ENCODE measurements at regions not wholly inside any gene's neighbourhood (a gene's known extent, or its start where the extent isn't known, plus 50 kb on each side); places are given as distances from the start of the nearest gene placed in this dataset.

GRCh38 chr3:191531434-191531972 is 70.5 kb downstream of the PYDC2 start:
- no peak for DNase-seq (ENCODE audit: low spot score)
- no peaks in the 10 kb centered on the region for H3K4me1 ChIP-seq (ENCODE audit: control insufficient read depth in 4 of 4, insufficient read depth in 4 of 4, low read length in 3 of 4)
- WGBS, result 71% methylated on average over 5 of the region's 5 CpGs

GRCh38 chr3:191543018-191543417 is 82.1 kb downstream of the PYDC2 start:
- H3K27ac ChIP-seq (ENCODE audit: low read depth in 1 of 2, low read length in 2 of 2), result no peak overlapping the region
- no peaks in the 10 kb centered on the region for H3K36me3 ChIP-seq (ENCODE audit: control insufficient read depth in 4 of 4, insufficient read depth in 3 of 4, low read depth in 1 of 4, low read length in 3 of 4)
- H3K4me3 ChIP-seq (ENCODE audit: low read depth in 1 of 3, low read length in 3 of 3), result no peak overlapping the region
- no peak overlapping the region for H3K9ac ChIP-seq (ENCODE audit: low read depth in 1 of 2, low read length in 2 of 2)
- H3K9me3 ChIP-seq (ENCODE audit: control insufficient read depth in 4 of 4, low read length in 3 of 4), result no peaks in the 10 kb centered on the region
- TF ChIP-seq SP1 (IDR thresholded peaks at IDR 0.05), result no peak
- TF ChIP-seq ATF3 (IDR thresholded peaks at IDR 0.05), result no peak
- no peak for TF ChIP-seq GABPA (IDR thresholded peaks at IDR 0.05 in 1 of 2, conservative IDR thresholded peaks at IDR 0.05 in 1 of 2)
- no peaks in the 10 kb centered on the region for H3K4me1 ChIP-seq (ENCODE audit: control insufficient read depth in 4 of 4, insufficient read depth in 4 of 4, low read length in 3 of 4)
- DNase-seq (ENCODE audit: low spot score), result no peak
- WGBS, result 88% methylated on average over 1 of the region's 1 CpG
- no peaks in the 10 kb centered on the region for H3K27me3 ChIP-seq (ENCODE audit: control insufficient read depth in 4 of 4, insufficient read depth in 4 of 4, low read length in 3 of 4)

More at GRCh38 chr3:191531434-191531972, 70.5 kb downstream of the PYDC2 start:
- no peaks in the 10 kb centered on the region for H3K9me3 ChIP-seq (ENCODE audit: control insufficient read depth in 4 of 4, low read length in 3 of 4)
- no peak overlapping the region for H3K4me3 ChIP-seq (ENCODE audit: low read depth in 1 of 3, low read length in 3 of 3)
- H3K27ac ChIP-seq (ENCODE audit: low read depth in 1 of 2, low read length in 2 of 2), result no peak overlapping the region
- TF ChIP-seq ZBTB33 (IDR thresholded peaks at IDR 0.05) (no peak), FOXA2 (IDR thresholded peaks at IDR 0.05) (no peak), HNF4A (conservative IDR thresholded peaks at IDR 0.05) (no peak), RXRA (IDR thresholded peaks at IDR 0.05) (no peak), MAX (IDR thresholded peaks at IDR 0.05) (no peak), EGR1 (IDR thresholded peaks at IDR 0.05; ENCODE audit: low read depth in 2 of 2) (no peak), REST (IDR thresholded peaks at IDR 0.05) (no peak), GABPA (IDR thresholded peaks at IDR 0.05 in 1 of 2, conservative IDR thresholded peaks at IDR 0.05 in 1 of 2) (no peak), TAF1 (conservative IDR thresholded peaks at IDR 0.05) (no peak)
- no peaks in the 10 kb centered on the region for H3K27me3 ChIP-seq (ENCODE audit: control insufficient read depth in 4 of 4, insufficient read depth in 4 of 4, low read length in 3 of 4)
- no peaks in the 10 kb centered on the region for H3K36me3 ChIP-seq (ENCODE audit: control insufficient read depth in 4 of 4, insufficient read depth in 3 of 4, low read depth in 1 of 4, low read length in 3 of 4)
- no peak overlapping the region for H3K9ac ChIP-seq (ENCODE audit: low read depth in 1 of 2, low read length in 2 of 2)

GRCh38 chr3:191543897-191544296 is 82.9 kb downstream of the PYDC2 start:
- Histone ChIP-seq H3K27me3 (ENCODE audit: control insufficient read depth in 4 of 4, insufficient read depth in 4 of 4, low read length in 3 of 4) (no peaks in the 10 kb centered on the region), H3K4me1 (ENCODE audit: control insufficient read depth in 4 of 4, insufficient read depth in 4 of 4, low read length in 3 of 4) (no peaks in the 10 kb centered on the region), H3K9ac (ENCODE audit: low read depth in 1 of 2, low read length in 2 of 2) (no peak overlapping the region), H3K36me3 (ENCODE audit: control insufficient read depth in 4 of 4, insufficient read depth in 3 of 4, low read depth in 1 of 4, low read length in 3 of 4) (no peaks in the 10 kb centered on the region), H3K9me3 (ENCODE audit: control insufficient read depth in 4 of 4, low read length in 3 of 4) (peaks cover 0 to 1% (median 0%) of the 10 kb centered on the region in 4 donors), H3K27ac (ENCODE audit: low read depth in 1 of 2, low read length in 2 of 2) (no peak overlapping the region), H3K4me3 (ENCODE audit: low read depth in 1 of 3, low read length in 3 of 3) (no peak overlapping the region)
- 86% methylated on average over 4 of the region's 4 CpGs for WGBS
- DNase-seq (ENCODE audit: low spot score), result no peak
- TF ChIP-seq REST (IDR thresholded peaks at IDR 0.05), result no peak

Data from liver (tissue), 7 donors.